Subcutaneous abdominal adipose tissue (tissue), 5 donors: ENCODE measurements at regions not wholly inside any gene's neighbourhood (a gene's known extent, or its start where the extent isn't known, plus 50 kb on each side); places are given as distances from the start of the nearest gene placed in this dataset.

ENCODE experiments used
- H3K27ac ChIP-seq: one replicate; pipeline ENCODE4 v1.7.0; 2013; ENCODE audit warnings: low read depth, mild to moderate bottlenecking, inconsistent platforms, low read length, moderate library complexity
- H3K27me3 ChIP-seq, 5 donors: one replicate each; pipeline ENCODE4 v1.7.0; 2013; ENCODE audit warnings: low read length in 5 of 5, inconsistent platforms in 1 of 5; ENCODE audit not compliant: control insufficient read depth in 5 of 5, insufficient read depth in 4 of 5
- H3K36me3 ChIP-seq, 5 donors: one replicate each; pipeline ENCODE4 v1.7.0; 2013; ENCODE audit warnings: low read length in 5 of 5; ENCODE audit not compliant: control insufficient read depth in 5 of 5, insufficient read depth in 5 of 5
- H3K4me1 ChIP-seq, 5 donors: one replicate each; pipeline ENCODE4 v1.7.0; 2013; ENCODE audit warnings: low read length in 5 of 5, mild to moderate bottlenecking in 3 of 5, moderate library complexity in 1 of 5; ENCODE audit not compliant: control insufficient read depth in 5 of 5, insufficient read depth in 5 of 5
- H3K4me3 ChIP-seq, 5 donors: one replicate each; pipeline ENCODE4 v1.7.0; 2013; ENCODE audit warnings: low read length in 5 of 5, low read depth in 1 of 5
- H3K9ac ChIP-seq, 5 donors: one replicate each; pipeline ENCODE4 v1.7.0; 2013; ENCODE audit warnings: low read length in 5 of 5, mild to moderate bottlenecking in 4 of 5, moderate library complexity in 3 of 5
- H3K9me3 ChIP-seq, 5 donors: one replicate each; pipeline ENCODE4 v1.7.0; 2013; ENCODE audit warnings: low read length in 5 of 5; ENCODE audit not compliant: control insufficient read depth in 5 of 5
- donor health status: healthy.
- donor health status: healthy.
- donor health status: healthy.
- donor health status: healthy.
- donor health status: healthy.

- Histone ChIP-seq H3K27ac (no peak overlapping the region), H3K4me1 (no peaks in the 10 kb centered on the region), H3K9me3 (no peaks in the 10 kb centered on the region), H3K9ac (no peak overlapping the region), H3K27me3 (no peaks in the 10 kb centered on the region), H3K4me3 (no peak overlapping the region), H3K36me3 (no peaks in the 10 kb centered on the region)
These were observed 610.3 kb downstream of the TLE1 start for GRCh38 chr9:81079055-81079454.

GRCh38 chr9:81078555-81078954 is 610.8 kb downstream of the TLE1 start:
- H3K36me3 ChIP-seq: no peaks in the 10 kb centered on the region
- no peaks in the 10 kb centered on the region for H3K9me3 ChIP-seq
- no peak overlapping the region for H3K27ac ChIP-seq
- no peaks in the 10 kb centered on the region for H3K27me3 ChIP-seq
- no peak overlapping the region for H3K4me3 ChIP-seq
- no peaks in the 10 kb centered on the region for H3K4me1 ChIP-seq
- no peak overlapping the region for H3K9ac ChIP-seq

- no peaks in the 10 kb centered on the region for H3K4me1 ChIP-seq
- H3K27me3 ChIP-seq: no peaks in the 10 kb centered on the region
- no peaks in the 10 kb centered on the region for H3K9me3 ChIP-seq
- no peak overlapping the region for H3K9ac ChIP-seq
- H3K4me3 ChIP-seq: no peak overlapping the region
- H3K36me3 ChIP-seq: no peaks in the 10 kb centered on the region
- no peak overlapping the region for H3K27ac ChIP-seq
These were observed 611.8 kb downstream of the TLE1 start for GRCh38 chr9:81077572-81077971.

GRCh38 chr9:81076131-81076530 is 613.2 kb downstream of the TLE1 start:
- H3K27ac ChIP-seq: no peak overlapping the region
- H3K9me3 ChIP-seq: no peaks in the 10 kb centered on the region
- H3K4me3 ChIP-seq: no peak overlapping the region
- H3K9ac ChIP-seq: no peak overlapping the region
- no peaks in the 10 kb centered on the region for H3K27me3 ChIP-seq
- H3K36me3 ChIP-seq: no peaks in the 10 kb centered on the region
- no peaks in the 10 kb centered on the region for H3K4me1 ChIP-seq

- Histone ChIP-seq H3K9ac (no peak overlapping the region), H3K9me3 (no peaks in the 10 kb centered on the region), H3K27ac (no peak overlapping the region), H3K27me3 (no peaks in the 10 kb centered on the region), H3K4me1 (no peaks in the 10 kb centered on the region), H3K36me3 (no peaks in the 10 kb centered on the region), H3K4me3 (no peak overlapping the region)
These were observed 615.1 kb downstream of the TLE1 start for GRCh38 chr9:81074221-81074620.

GRCh38 chr9:81073821-81074220 is 615.5 kb downstream of the TLE1 start:
- Histone ChIP-seq H3K4me1 (no peaks in the 10 kb centered on the region), H3K27ac (no peak overlapping the region), H3K9me3 (no peaks in the 10 kb centered on the region), H3K4me3 (no peak overlapping the region), H3K27me3 (no peaks in the 10 kb centered on the region), H3K9ac (no peak overlapping the region), H3K36me3 (no peaks in the 10 kb centered on the region)

- Histone ChIP-seq H3K27ac (no peak overlapping the region), H3K27me3 (no peaks in the 10 kb centered on the region), H3K4me1 (no peaks in the 10 kb centered on the region), H3K36me3 (no peaks in the 10 kb centered on the region), H3K9me3 (no peaks in the 10 kb centered on the region), H3K9ac (no peak overlapping the region), H3K4me3 (no peak overlapping the region)
These were observed 616.6 kb downstream of the TLE1 start for GRCh38 chr9:81072758-81073157.

GRCh38 chr9:81071108-81071507 is 618.2 kb downstream of the TLE1 start:
- H3K9ac ChIP-seq: no peak overlapping the region

GRCh38 chr9:81070689-81071088 is 618.7 kb downstream of the TLE1 start:
- Histone ChIP-seq H3K9ac (no peak overlapping the region), H3K4me3 (no peak overlapping the region), H3K27me3 (no peaks in the 10 kb centered on the region), H3K9me3 (no peaks in the 10 kb centered on the region), H3K27ac (no peak overlapping the region), H3K4me1 (no peaks in the 10 kb centered on the region), H3K36me3 (no peaks in the 10 kb centered on the region)

More at GRCh38 chr9:81071108-81071507, 618.2 kb downstream of the TLE1 start:
- Histone ChIP-seq H3K4me3 (no peak overlapping the region), H3K27me3 (no peaks in the 10 kb centered on the region), H3K4me1 (no peaks in the 10 kb centered on the region), H3K36me3 (no peaks in the 10 kb centered on the region), H3K9me3 (no peaks in the 10 kb centered on the region), H3K27ac (no peak overlapping the region)

GRCh38 chr9:81069923-81070322 is 619.4 kb downstream of the TLE1 start:
- H3K9ac ChIP-seq: no peak overlapping the region
- H3K27me3 ChIP-seq: no peaks in the 10 kb centered on the region
- no peak overlapping the region for H3K27ac ChIP-seq
- no peaks in the 10 kb centered on the region for H3K4me1 ChIP-seq
- H3K9me3 ChIP-seq: peaks cover 0 to under 1% (median 0%) of the 10 kb centered on the region in 5 donors
- H3K4me3 ChIP-seq: no peak overlapping the region
- no peaks in the 10 kb centered on the region for H3K36me3 ChIP-seq
